Activated effector memory CD4-positive, alpha-beta T cell treated with Interleukin-2 at 50 U/mL for 16 hours (primary cell): ENCODE measurements at regions not wholly inside any gene's neighbourhood (a gene's known extent, or its start where the extent isn't known, plus 50 kb on each side); places are given as distances from the start of the nearest gene placed in this dataset.
"Not testable (repeated sequence)": the region's sequence is repeated elsewhere in the genome, so short reads cannot be mapped to it uniquely, and the experiment has no call there.

Source experiments
- DNase-seq: peaks from one replicate; pipeline ENCODE4 v3.0.0-alpha.2; 2020

DNA sequence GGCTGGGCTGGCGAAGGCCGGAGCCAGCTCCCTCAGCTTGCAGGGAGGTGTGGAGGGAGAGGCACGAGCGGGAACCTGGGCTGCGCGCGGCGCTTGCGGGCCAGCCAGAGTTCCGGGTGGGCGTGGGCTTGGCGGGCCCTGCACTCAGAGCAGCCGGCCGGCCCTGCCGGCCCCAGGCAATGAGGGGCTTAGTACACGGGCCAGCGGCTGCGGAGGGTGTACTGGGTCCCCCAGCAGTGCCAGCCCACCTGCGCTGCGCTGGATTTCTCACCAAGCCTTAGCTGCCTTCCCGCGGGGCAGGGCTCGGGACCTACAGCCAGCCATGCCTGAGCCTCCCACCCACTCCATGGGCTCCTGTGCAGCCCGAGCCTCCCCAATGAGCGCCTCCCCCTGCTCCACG, 1021.4 kb downstream of the PLA2G4A start:
- not testable (repeated sequence) for DNase-seq

DNA sequence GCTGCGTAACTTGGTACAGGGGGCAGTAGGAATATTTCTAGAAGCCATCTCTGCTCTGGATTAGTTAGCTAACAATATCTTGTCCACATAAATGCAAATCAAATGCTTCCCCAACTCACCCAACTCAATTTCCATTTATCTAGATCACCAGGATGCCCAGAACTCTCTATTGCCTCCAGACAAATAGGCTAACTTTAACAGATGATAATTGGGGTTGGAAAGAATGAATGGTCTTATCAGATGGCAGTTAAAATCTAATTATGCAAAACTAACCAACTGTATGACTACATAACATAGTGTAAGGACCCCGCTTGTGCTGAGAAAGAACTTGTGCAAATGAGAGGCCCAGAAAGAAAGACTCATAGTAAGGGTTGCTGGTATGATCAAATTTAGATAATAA, 1024.8 kb downstream of the PLA2G4A start:
- DNase-seq: no peak

GRCh38 chr1:187854457-187854856, 1025.7 kb downstream of the PLA2G4A start:
- DNase-seq: no peak

DNA sequence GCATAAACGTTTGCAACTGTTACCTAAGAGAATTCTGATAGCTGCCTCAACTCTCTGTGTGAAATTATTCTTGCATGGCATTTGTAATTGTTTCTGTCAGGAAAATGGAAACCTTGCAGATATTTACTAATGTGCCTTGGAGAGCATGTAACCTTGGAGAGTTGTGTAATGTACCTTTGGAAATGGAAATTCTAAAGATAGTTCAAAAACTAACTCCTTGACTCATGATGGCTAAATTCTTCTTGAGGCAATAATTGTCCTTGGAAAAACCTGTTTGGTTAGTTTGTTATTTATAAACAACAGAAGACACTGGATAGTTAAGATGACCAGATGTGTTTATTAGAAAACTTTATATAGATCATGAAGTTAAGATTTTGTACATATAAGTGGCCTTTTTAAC, 1033.8 kb downstream of the PLA2G4A start:
- no peak for DNase-seq

- no peak for DNase-seq
These were observed 1041.8 kb downstream of the PLA2G4A start for GRCh38 chr1:187870552-187870951.

- no peak for DNase-seq
These were observed 1042.6 kb downstream of the PLA2G4A start for GRCh38 chr1:187871177-187871845.

DNA sequence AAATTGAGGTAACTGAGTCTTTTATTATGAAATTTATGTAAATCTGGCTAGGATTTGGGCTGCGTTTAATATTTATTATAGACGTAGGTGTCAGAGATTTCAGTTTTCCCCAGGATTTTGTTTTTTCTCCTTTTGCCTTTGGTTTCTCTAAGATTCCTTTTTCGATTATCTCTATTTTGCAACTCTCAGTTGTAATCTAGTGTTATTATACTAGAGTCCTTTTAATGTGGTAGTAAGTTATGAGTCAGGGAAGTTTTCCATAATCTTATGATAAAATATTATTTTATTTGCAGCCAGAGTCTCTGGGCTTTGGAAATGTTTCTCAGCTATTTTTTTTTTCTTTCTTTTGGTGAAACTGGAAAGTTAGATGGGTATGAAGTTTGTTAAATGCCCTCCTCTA, 1043.8 kb downstream of the PLA2G4A start:
- no peak for DNase-seq

- no peak for DNase-seq
These were observed 1044.4 kb downstream of the PLA2G4A start for GRCh38 chr1:187873126-187873525.

DNA sequence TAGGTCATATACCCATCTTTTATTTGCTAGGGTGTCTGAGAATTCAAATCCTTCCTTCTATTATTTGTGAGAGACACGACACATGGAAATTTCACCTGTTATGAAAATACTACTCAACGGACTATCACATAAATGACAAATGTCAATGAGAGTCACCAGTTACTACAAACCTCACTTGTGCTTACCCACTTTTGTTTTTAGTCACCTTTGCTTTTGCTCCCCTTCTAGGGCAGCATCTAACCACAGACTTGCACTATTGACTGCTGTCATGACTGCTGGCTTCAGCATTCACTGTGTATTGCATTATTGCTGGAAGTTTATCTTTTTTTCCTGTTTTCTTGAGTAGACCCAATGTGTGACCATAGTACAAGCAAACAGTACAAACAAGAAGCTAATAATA, 1048.0 kb downstream of the PLA2G4A start:
- no peak for DNase-seq

GRCh38 chr1:187877220-187877619, 1048.5 kb downstream of the PLA2G4A start:
- no peak for DNase-seq

GRCh38 chr1:187878883-187879282, 1050.1 kb downstream of the PLA2G4A start:
- DNase-seq: no peak

DNA sequence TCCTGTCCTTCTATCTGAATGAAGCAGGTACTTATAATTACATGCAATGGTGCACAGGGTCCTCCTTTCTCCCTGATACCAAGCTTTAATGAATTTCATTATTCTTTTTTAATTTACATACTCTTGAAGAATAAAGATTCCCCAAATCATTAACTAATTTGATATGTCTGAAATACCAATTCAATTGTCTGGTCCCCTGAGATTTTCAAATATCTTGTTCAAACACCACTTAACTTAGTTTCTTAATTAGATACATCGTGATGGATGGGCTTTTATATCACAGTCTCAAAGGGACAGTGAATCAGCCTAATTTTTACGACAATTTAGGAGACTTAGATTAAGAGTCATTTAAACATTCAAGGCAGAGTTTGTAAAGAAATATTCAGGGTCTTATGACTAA, 1054.6 kb downstream of the PLA2G4A start:
- no peak for DNase-seq

- no peak for DNase-seq
These were observed 1063.4 kb downstream of the PLA2G4A start for GRCh38 chr1:187891993-187892682.

DNA sequence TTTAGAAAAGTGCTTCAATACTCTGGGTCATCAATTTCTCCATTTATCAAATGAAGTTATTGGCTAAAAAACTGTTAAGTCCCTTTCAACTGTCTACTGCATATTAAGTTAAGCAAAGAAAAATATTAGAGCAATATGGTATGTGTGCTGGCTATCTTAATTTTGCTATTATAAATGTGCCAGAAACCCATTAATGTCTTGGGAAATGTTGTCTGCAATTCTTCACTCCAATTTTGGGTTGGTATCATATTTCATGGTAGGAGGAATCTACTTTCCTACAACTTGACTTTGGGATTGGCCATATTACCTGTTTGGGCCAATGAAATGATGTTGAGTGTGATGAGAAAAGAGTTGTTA, 1063.9 kb downstream of the PLA2G4A start:
- no peak for DNase-seq

- DNase-seq: no peak
These were observed 1064.7 kb downstream of the PLA2G4A start for GRCh38 chr1:187893471-187893870.

- DNase-seq: no peak
These were observed 1065.6 kb downstream of the PLA2G4A start for GRCh38 chr1:187894349-187894748.

DNA sequence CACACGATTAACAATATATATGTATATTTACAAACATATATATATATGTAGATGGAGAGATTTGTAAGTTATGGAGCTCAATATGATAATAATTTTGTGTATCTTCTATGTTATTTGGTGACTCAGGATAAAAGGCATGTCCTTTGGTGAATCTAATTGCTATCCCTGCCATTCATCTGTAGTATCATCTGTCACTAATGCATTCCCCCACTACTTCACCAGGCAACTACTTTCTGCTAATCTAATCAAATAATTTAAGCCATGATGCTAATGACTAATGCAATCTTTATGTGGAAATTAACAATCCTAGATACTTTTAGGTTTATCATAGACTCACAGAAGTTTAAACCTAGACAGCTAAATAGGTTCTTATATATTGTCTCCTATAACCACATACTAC, 1074.5 kb downstream of the PLA2G4A start:
- DNase-seq: no peak

DNA sequence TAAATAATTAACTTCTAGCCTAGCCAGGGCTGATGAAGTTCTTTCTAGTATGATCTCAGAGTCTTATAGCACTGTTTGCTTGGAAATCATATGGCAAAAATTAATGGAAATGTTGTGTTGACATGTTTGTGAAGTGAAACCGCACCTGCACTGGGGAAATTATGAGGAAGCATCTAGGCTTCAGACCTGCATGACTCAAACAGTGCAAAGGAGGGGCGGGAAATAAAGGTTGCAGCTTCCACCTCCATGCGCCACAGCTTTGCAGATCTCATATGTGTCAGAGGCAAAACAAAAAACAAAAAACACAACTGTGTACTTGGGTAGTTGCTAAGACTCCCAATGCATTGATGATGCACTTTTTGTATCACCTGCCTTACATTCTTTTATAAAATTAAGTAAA, 1080.6 kb downstream of the PLA2G4A start:
- DNase-seq: no peak

DNA sequence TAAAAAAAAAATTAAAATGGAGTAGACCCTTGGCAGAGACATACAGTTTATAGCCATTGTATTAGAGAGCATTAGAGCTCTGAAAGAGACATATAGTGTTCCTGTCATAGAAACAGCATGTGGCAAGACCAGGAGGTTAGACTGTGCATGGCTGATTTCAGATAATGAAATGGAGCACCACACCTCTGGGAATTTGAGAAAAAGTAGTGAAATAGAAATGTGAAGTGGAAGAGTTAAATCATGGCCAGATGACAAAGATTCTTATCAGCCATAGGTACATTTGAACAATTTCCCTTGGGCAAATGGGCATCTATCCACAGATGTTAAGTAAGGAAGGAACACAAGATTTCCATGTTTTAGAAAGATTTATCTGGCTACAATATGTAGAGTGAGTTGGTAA, 1083.1 kb downstream of the PLA2G4A start:
- no peak for DNase-seq

DNA sequence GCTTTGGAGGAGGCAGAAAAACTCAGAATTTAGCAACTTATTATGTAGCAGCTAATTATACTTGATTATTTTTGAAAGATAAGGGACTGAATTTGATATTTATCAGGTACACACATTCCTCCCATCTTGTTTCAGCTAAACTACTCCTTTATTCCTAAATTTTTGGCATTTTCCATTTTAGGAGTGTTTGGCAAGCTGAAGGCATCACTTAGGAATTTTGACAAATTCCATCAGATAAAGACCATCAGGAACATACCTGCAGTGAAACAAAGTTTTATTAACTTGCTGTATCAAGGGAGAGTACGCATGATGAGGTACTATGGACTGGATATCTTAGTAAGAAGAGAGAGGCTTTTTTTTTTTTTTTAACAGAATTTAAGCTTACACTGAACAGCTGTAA, 1092.2 kb downstream of the PLA2G4A start:
- no peak for DNase-seq

GRCh38 chr1:187921426-187921825, 1092.7 kb downstream of the PLA2G4A start:
- no peak for DNase-seq

DNA sequence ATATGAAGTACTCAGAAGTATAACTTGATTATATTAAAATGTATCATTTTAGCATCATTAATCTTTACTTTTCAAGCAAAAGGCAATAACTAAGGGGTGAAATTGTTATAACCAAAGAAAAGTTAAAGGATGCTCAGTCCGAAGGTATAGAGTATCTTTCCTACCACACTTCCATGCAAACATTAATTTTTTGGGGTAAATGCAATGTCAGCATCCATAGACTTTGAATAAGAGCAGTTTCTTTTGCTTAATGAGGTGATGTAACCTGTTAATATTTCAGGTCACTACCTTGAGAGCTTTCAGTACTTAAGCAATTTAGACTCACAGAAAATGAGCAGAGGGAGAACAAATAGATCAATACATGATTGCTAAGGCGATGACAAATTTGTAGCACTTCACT, 1093.5 kb downstream of the PLA2G4A start:
- DNase-seq: no peak

- no peak for DNase-seq
These were observed 1095.5 kb downstream of the PLA2G4A start for GRCh38 chr1:187924252-187924651.

- DNase-seq: no peak
These were observed 1099.5 kb downstream of the PLA2G4A start for GRCh38 chr1:187928288-187928687.

- no peak for DNase-seq
These were observed 1099.9 kb downstream of the PLA2G4A start for GRCh38 chr1:187928696-187929095.
